Activated B cell treated with CpG ODN at 0.5 μM for 24 hours (primary cell): ENCODE measurements at regions not wholly inside any gene's neighbourhood (a gene's known extent, or its start where the extent isn't known, plus 50 kb on each side); places are given as distances from the start of the nearest gene placed in this dataset.

ENCODE experiments used
- ATAC-seq: fragments of 200-7000 bp; cut with Tn5 transposase; one replicate; pipeline ENCODE4 v1.10.0; 2021; ENCODE audit warnings: low read depth, mild to moderate bottlenecking, moderate library complexity
- CTCF ChIA-PET: fragments of 350-600 bp; sonication (Branson Sonifier 250); formaldehyde crosslinking; loops from one replicate; lab custom pipeline; 2021; ENCODE audit warnings: antibody characterized with exemption; lab: Charles Lee
- POLR2A ChIA-PET: fragments of 350-600 bp; sonication (Branson Sonifier 250); formaldehyde crosslinking; loops from one replicate; lab custom pipeline; 2021; ENCODE audit warnings: antibody characterized with exemption; lab: Charles Lee
- DNase-seq: peaks from one replicate; pipeline ENCODE4 v3.0.0; 2022
- H3K27ac Mint-ChIP-seq: one replicate; pipeline ENCODE4 v1.8.0; 2020; ENCODE audit warnings: mixed read lengths
- H3K27me3 Mint-ChIP-seq: one replicate; pipeline ENCODE4 v1.8.0; 2021; ENCODE audit warnings: mixed read lengths
- H3K36me3 Mint-ChIP-seq: one replicate; pipeline ENCODE4 v1.8.0; 2021; ENCODE audit warnings: low read depth, mixed read lengths
- H3K4me1 Mint-ChIP-seq: one replicate; pipeline ENCODE4 v1.8.0; 2021; ENCODE audit warnings: mixed read lengths
- H3K4me3 Mint-ChIP-seq: one replicate; pipeline ENCODE4 v1.8.0; 2020; ENCODE audit warnings: mild to moderate bottlenecking, mixed read lengths
- H3K9me3 Mint-ChIP-seq: one replicate; pipeline ENCODE4 v1.8.0; 2020; ENCODE audit warnings: mixed read lengths
- CTCF ChIP-seq: fragments of 200-600 bp; IDR thresholded peaks from one replicate; pipeline ENCODE4 v1.8.0; 2022; ENCODE audit warnings: antibody characterized with exemption, mild to moderate bottlenecking
- intact Hi-C: fragments of 100-400 bp; cut with micrococcal nuclease; formaldehyde crosslinking; loops from one replicate; pipeline ENCODE4 v1.15.1; 2024

- no peaks in the 10 kb centered on the region for H3K27me3 Mint-ChIP-seq
- POLR2A ChIA-PET = no interaction called here
- no peak for ATAC-seq
- no peaks in the 10 kb centered on the region for H3K4me1 Mint-ChIP-seq
- no peak for TF ChIP-seq CTCF
- no peak overlapping the region for H3K27ac Mint-ChIP-seq
- no peak for DNase-seq
- no peaks in the 10 kb centered on the region for H3K36me3 Mint-ChIP-seq
- peaks cover 22% of the 10 kb centered on the region for H3K9me3 Mint-ChIP-seq
- CTCF ChIA-PET = no interaction called here
- no peak overlapping the region for H3K4me3 Mint-ChIP-seq
- intact Hi-C loops = no loop called here
Observed at GRCh38 chr11:131122448-131122847, 206.2 kb upstream of the SNX19 start.

- H3K4me3 Mint-ChIP-seq = no peak overlapping the region
- CTCF ChIA-PET = no interaction called here
- intact Hi-C loops = no loop called here
- peaks cover 17% of the 10 kb centered on the region for H3K9me3 Mint-ChIP-seq
- ATAC-seq (no peak), DNase-seq (no peak)
- no peak for TF ChIP-seq CTCF
- POLR2A ChIA-PET = no interaction called here
- no peak overlapping the region for H3K27ac Mint-ChIP-seq
- H3K27me3 Mint-ChIP-seq = no peaks in the 10 kb centered on the region
- H3K4me1 Mint-ChIP-seq = no peaks in the 10 kb centered on the region
- no peaks in the 10 kb centered on the region for H3K36me3 Mint-ChIP-seq
Observed at GRCh38 chr11:131129474-131129873, 213.2 kb upstream of the SNX19 start.

GRCh38 chr11:131135611-131136010 lies 219.3 kb upstream of the SNX19 start:
- H3K9me3 Mint-ChIP-seq = no peaks in the 10 kb centered on the region
- H3K36me3 Mint-ChIP-seq = no peaks in the 10 kb centered on the region
- DNase-seq (no peak), ATAC-seq (no peak)
- ChIA-PET POLR2A (no interaction called here), CTCF (no interaction called here)
- no peaks in the 10 kb centered on the region for H3K4me1 Mint-ChIP-seq
- H3K27me3 Mint-ChIP-seq = no peaks in the 10 kb centered on the region
- H3K4me3 Mint-ChIP-seq = no peak overlapping the region
- intact Hi-C loops = no loop called here
- no peak for TF ChIP-seq CTCF
- no peak overlapping the region for H3K27ac Mint-ChIP-seq

GRCh38 chr11:131136486-131136885 lies 220.2 kb upstream of the SNX19 start:
- Mint-ChIP-seq H3K9me3 (no peaks in the 10 kb centered on the region), H3K4me3 (no peak overlapping the region), H3K27ac (no peak overlapping the region), H3K4me1 (no peaks in the 10 kb centered on the region), H3K36me3 (no peaks in the 10 kb centered on the region), H3K27me3 (no peaks in the 10 kb centered on the region)
- ATAC-seq = no peak
- intact Hi-C loops = no loop called here
- DNase-seq = no peak
- ChIA-PET CTCF (no interaction called here), POLR2A (no interaction called here)
- no peak for TF ChIP-seq CTCF

GRCh38 chr11:131137046-131137445 lies 220.8 kb upstream of the SNX19 start:
- POLR2A ChIA-PET = no interaction called here
- ATAC-seq = no peak
- no peak for TF ChIP-seq CTCF

More at GRCh38 chr11:131137046-131137445, 220.8 kb upstream of the SNX19 start:
- intact Hi-C loops = no loop called here
- Mint-ChIP-seq H3K9me3 (no peaks in the 10 kb centered on the region), H3K36me3 (no peaks in the 10 kb centered on the region), H3K4me1 (no peaks in the 10 kb centered on the region), H3K4me3 (no peak overlapping the region), H3K27ac (no peak overlapping the region), H3K27me3 (no peaks in the 10 kb centered on the region)
- DNase-seq = no peak
- CTCF ChIA-PET = no interaction called here
